HEK293 (cell line): ENCODE measurements at regions not wholly inside any gene's neighbourhood (a gene's known extent, or its start where the extent isn't known, plus 50 kb on each side); places are given as distances from the start of the nearest gene placed in this dataset.

Experiments
- CTCF ChIP-seq: fragments of 450-650 bp; formaldehyde crosslinking; IDR thresholded peaks from 2 replicates; pipeline ENCODE4 v1.5.1; 2016; ENCODE audit warnings: missing biosample characterization, missing genetic modification characterization
- PATZ1 ChIP-seq: fragments of 450-650 bp; formaldehyde crosslinking; IDR thresholded peaks from 2 replicates; pipeline ENCODE4 v1.5.1; 2016; ENCODE audit warnings: missing biosample characterization, missing genetic modification characterization
- PRDM10 ChIP-seq: fragments of 450-650 bp; formaldehyde crosslinking; IDR thresholded peaks from 2 replicates; pipeline ENCODE4 v1.5.1; 2016; ENCODE audit warnings: missing biosample characterization, missing genetic modification characterization
- RBAK ChIP-seq: fragments of 450-650 bp; formaldehyde crosslinking; IDR thresholded peaks from 2 replicates; pipeline ENCODE4 v1.5.1; 2016; ENCODE audit warnings: missing biosample characterization, missing genetic modification characterization
- TCF7L2 ChIP-seq: IDR thresholded peaks from 2 replicates; pipeline ENCODE4 v1.6.1; 2011; ENCODE audit warnings: low read depth, mild to moderate bottlenecking, inconsistent platforms, low read length, moderate library complexity, borderline replicate concordance
- ZNF292 ChIP-seq: fragments of 450-650 bp; formaldehyde crosslinking; IDR thresholded peaks from 2 replicates; pipeline ENCODE4 v1.5.1; 2016; ENCODE audit warnings: low read depth, missing biosample characterization, missing genetic modification characterization, borderline replicate concordance
- ZNF350 ChIP-seq: fragments of 450-650 bp; formaldehyde crosslinking; IDR thresholded peaks from 2 replicates; pipeline ENCODE4 v1.5.0; 2017; ENCODE audit warnings: missing biosample characterization, mild to moderate bottlenecking, missing genetic modification characterization
- ZNF585B ChIP-seq: fragments of 450-650 bp; formaldehyde crosslinking; IDR thresholded peaks from 2 replicates; pipeline ENCODE4 v1.5.1; 2016; ENCODE audit warnings: missing biosample characterization, missing genetic modification characterization
- ZNF704 ChIP-seq: fragments of 450-650 bp; formaldehyde crosslinking; IDR thresholded peaks from 2 replicates; pipeline ENCODE4 v1.5.1; 2016; ENCODE audit warnings: missing biosample characterization, missing genetic modification characterization

- TF ChIP-seq PRDM10 (tag by site-specific recombination) = no peak
- no peak for TF ChIP-seq CTCF (tag by site-specific recombination)
- TF ChIP-seq RBAK (tag by site-specific recombination) = no peak
- no peak for TF ChIP-seq PATZ1 (tag by site-specific recombination)
- no peak for TF ChIP-seq ZNF704
- no peak for TF ChIP-seq ZNF585B
- no peak for TF ChIP-seq ZNF350 (tag by site-specific recombination)
- no peak for TF ChIP-seq ZNF292 (tag by site-specific recombination)
- TF ChIP-seq TCF7L2 = no peak
These were observed 471.9 kb downstream of the HS3ST3B1 start for GRCh38 chr17:14772776-14773175.
